ENCODE measurements at regions not wholly inside any gene's neighbourhood (a gene's known extent, or its start where the extent isn't known, plus 50 kb on each side); places are given as distances from the start of the nearest gene placed in this dataset.

DNA sequence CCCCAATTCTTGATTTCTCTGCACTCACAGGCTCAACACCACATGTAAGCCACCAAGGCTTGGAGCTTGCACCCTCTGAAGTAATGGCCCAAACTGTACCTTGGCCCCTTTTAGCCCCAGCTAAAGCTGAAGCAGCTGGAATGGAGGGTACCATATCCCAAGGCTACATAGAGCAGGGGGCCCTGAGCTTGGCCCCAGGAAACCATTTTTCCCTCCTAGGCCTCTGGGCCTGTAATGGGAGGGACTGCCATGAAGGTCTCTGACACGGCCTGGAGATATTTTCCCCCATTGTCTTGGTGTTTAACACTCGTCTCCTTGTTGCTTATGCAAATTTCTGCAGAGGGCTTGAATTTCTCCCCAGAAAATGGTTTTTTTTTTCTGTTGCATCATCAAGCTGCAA lies 69.7 kb downstream of the SKA1 start:
- ATAC-seq (no peak), DNase-seq (ENCODE audit: missing footprints) (no peak)
- intact Hi-C loops (cut with DNase I), result no loop called here

DNA sequence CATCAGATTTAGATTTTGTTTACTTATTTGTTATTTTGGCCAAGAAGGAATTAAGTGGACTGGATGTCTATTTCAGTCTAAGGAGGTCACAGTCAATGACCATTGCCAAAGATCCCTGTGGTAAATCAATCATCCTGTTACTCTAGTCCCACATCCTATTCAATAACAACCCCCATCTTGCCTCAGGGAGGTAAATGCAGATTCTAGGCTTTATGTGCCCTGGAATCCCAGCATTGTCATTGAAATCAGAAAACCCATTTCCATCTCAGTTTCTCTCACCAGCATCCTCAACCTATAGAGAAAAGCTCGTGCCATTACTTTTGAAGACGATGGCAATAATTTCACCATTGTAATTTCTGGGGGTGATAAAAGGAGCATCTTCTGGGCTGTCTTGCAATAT lies 71.8 kb downstream of the SKA1 start:
- DNase-seq (ENCODE audit: missing footprints) (no peak), ATAC-seq (no peak)
- intact Hi-C loops (cut with DNase I), result no loop called here

DNA sequence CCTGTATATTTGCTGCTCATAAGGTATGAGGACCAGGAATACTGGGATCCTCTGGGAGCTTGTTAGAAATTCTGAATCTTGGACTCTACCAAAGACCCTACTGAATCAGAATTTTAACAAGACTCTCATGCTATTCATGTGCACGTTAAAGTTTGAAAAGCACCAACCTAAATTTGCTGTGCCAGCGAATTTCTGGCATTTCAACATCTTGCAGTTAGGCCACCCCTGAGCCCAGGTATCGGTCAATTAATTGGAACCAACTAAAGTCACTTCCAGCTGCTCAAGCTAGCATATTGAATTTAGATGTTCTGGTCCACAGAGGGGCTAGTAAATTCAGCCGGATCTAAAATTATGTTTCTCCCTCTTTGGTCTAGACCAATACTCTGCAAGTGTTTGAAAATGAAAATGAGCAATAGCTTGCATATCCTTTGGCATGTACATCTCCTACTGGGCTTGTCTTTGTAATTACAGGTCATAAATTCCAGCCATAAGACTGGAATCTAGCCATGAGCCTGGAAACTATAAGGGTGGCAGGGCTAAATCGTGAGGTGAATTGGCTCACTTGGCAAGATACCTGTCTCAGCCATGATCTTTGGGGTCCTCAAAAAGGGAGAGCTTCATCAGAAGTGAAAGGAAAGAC lies 72.4 kb downstream of the SKA1 start:
- intact Hi-C loops (cut with DNase I), result no loop called here
- no peak for DNase-seq (ENCODE audit: missing footprints)
- no peak for ATAC-seq

DNA sequence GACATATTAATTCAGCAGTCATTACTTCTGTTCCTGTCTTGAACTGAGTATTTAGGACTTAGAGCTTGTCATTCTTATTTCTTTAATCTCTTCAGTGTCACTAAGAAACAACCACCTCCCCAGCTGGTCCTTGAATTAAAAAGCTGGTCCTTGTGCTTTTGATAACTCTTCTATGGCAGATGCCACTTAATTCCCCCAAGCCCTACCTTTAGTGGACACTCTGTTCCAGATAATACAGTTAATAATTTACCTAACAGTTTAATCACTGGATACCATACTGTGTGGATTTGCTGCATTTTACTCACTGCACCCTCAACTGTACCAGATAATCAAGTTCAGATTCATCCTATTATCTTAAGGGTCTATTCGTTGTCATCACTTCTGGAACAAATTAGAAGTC lies 73.1 kb downstream of the SKA1 start:
- ATAC-seq, result no peak
- no peak for DNase-seq (ENCODE audit: missing footprints)
- intact Hi-C loops (cut with DNase I), result no loop called here

DNA sequence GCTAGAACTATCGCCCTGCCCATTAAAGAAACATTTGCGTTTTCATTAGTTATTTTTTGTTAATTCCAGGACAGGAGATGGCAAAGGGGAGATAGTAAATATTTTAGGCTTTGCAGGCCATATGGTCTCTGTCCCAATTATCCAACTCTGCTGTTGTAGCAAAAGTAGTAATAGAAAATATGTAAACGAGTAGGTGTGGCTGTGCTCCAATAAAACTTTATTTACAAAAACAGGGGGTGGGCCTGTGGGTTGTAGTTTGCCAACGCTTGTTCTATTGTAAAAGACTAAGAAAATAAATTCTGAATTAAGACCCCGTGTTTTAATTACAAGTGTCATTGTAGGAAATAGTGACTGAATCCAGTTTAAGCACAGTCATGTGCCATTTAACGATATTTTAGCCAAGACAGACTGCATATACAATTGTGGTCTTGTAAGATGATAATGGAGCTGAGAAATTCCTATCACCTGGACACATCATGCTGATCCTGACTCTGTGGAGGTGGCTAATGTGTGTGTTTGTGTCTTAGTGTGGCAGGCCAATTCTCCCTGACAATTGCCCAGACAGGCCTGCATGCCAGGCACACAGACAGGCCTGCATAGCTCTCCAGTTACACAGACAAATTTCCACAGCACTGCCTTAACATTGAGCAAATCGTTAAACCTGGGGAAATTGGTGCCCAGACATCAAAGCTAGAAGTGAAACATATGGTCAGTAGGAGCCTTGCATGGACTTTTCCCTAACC lies 76.4 kb downstream of the SKA1 start:
- ATAC-seq (no peak), DNase-seq (ENCODE audit: missing footprints) (no peak)
- intact Hi-C loops (cut with DNase I), result no loop called here

DNA sequence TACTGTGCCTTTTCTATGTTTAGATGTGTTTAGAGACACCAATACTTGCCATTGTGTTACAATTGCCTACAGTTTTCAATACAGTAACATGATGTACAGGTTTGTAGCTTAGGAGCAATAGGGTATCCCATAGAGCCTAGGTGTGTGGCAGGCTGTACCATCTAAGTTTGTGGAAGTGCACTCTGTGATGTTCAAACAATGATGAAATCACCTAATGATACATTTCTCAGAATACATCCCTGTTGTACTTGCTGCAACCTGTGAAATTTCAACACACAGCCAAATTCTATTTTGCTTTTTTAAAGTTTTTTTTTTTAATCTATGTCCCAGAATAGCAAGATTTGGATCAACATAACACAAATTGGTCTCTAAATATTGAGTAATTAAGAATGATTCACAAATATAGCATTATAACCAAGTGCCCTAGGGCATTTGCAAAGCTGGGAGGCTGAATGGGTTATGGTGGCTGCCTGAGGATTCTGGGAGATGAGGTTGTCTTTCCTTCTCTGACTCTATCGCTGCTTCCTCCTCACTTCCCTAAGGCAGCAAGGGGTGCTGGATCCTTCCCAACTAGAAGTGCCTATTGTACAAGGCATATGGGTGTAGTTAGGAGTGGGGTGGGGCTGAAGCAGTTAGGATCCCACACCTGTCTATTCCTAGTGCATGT lies 78.3 kb downstream of the SKA1 start:
- intact Hi-C loops (cut with DNase I), result no loop called here
- ATAC-seq (no peak), DNase-seq (ENCODE audit: missing footprints) (no peak)

DNA sequence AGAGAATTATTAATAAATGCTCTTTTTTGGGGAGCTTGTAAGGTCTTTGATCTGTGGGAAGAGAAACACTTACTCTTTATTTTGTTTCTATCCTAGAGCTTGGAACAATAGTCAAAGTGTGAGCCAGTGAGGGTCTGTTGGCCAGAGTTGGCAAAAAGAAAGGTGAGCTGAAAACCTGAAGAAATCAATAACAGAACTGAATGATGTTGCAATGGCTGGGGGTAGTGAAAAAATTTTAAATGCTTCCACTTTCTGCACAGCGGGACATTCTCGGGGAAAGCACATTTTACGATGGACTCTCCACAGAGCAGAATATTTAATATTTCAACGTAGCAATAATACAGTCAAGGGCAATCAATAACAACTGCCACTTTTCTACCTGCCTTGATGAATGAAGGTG lies 78.9 kb downstream of the SKA1 start:
- ATAC-seq, result no peak
- no peak for DNase-seq (ENCODE audit: missing footprints)
- intact Hi-C loops (cut with DNase I), result no loop called here

DNA sequence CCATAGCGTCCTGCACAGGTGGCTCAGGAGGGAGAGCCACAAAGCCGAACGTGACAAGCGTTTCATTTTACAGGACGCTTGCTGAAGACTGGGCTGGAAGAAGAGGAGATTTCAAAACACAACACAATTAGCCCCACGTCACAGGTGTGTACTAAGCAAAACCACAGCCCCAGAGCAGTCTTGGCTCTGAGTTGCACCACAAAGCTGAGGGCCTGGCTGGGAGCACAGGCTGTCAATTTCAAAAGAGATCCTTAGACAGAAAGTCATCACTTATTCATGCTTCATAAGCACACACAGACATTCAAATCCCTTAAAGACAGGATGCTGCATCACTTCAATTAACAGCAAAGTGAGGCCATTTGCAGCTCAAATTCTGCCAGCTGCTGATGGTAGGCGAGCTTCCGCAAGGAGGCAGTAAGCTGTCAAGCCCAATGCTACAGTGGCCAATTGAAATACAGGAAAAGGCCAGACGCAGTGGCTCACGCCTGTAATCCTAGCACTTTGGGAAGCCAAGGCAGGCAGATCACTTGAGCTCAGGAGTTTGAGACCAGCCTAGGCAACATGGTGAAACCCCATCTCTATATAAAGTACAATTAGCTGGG lies 79.6 kb downstream of the SKA1 start:
- ATAC-seq, result no peak
- no peak for DNase-seq (ENCODE audit: missing footprints)
- intact Hi-C loops (cut with DNase I), result no loop called here

DNA sequence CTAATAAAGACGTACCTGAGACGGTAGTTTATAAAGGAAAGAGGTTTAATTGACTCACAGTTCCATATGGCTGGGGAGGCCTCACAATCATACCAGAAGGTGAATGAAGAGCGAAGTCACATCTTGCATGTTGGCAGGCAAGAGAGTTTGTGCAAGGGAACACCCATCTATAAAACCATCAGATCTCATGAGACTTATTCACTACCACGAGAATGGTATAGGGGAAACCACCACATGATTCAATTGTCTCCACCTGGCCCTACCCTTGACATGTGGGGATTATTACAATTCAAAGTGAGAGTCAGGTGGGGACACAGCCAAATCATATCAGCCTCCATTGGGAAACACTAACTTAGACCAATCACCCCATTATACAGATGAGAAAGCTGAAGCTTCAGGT lies 81.4 kb downstream of the SKA1 start:
- ATAC-seq (no peak), DNase-seq (ENCODE audit: missing footprints) (no peak)
- intact Hi-C loops (cut with DNase I), result no loop called here

DNA sequence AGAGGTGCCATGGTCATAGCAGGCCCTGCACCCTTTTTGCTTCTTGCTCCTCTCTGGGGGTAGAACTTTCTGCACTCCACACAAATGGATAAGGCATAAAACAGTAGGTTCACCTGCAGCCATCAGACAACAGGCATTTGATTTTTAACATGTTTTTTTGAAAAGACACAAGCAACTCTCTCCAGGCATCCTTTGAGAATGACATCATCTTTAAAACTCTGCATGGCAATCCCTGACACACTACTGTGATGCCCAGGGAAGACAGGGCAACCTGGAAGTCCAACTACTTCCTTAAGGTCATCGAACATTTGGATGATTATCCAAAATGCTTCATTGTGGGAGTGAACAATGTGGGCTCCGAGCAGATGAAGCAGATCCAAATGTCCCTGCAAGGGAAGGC lies 82.8 kb downstream of the SKA1 start:
- DNase-seq (ENCODE audit: missing footprints), result no peak
- ATAC-seq, result no peak
- intact Hi-C loops (cut with DNase I), result no loop called here

DNA sequence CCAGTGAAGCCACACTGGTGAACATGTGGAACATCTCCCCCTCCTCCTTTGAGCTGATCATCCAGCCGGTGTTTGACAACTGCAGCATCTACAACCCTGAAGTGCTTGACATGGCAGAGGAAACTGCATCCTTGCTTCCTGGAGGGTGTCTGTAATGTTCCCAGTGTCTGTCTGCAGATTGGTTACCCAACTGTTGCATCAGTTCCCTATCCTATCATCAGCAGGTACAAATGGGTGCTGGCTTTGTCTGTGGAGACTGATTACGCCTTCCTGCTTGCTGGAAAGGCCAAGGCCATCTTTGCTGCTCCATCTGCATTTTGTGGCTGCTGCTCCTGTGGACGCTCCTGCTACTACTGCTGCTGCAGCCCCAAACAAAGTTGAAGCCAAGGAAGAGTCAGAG lies 83.5 kb downstream of the SKA1 start:
- intact Hi-C loops (cut with DNase I), result no loop called here
- ATAC-seq (no peak), DNase-seq (ENCODE audit: missing footprints) (no peak)

DNA sequence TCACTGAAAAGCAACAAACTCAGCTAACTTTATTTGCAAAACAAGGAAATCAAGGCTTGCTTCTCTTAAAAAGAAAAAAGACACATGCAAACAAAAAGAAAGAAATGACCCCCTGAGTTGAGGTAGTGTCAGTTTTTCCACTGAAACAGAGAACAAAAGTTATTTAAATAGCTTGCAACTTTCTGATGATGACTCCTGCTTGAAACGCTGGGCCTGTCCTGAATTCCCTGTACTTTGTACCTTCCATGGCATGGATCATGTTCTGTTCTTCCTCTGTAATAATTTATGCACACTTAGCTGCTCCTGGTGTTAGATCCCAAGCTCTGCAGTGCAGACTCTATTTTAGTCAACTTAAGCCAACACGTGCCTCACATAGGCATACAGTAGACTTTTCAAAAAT lies 84.0 kb downstream of the SKA1 start:
- DNase-seq (ENCODE audit: missing footprints), result no peak
- intact Hi-C loops (cut with DNase I), result no loop called here
- ATAC-seq, result no peak

DNA sequence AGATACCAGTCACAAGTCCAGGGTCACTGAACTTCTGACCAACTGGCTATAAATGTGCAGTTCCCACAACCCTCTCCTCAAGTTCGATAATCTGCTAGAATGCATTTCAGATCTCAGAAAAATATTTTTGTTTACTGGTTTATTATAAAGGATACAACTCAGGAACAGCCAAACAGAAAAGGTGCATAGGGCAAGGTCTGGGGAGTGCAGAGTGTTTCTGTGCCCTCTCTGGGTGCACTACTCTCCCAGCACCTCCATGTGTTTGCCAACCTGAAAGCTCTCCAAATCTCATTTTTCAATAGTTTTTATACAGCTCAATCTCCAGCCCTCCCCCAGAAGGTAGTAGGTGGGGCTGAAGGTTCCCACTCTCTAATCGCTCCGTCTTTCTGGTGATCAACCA lies 85.2 kb downstream of the SKA1 start:
- DNase-seq (ENCODE audit: missing footprints) (no peak), ATAC-seq (no peak)
- intact Hi-C loops (cut with DNase I), result no loop called here

DNA sequence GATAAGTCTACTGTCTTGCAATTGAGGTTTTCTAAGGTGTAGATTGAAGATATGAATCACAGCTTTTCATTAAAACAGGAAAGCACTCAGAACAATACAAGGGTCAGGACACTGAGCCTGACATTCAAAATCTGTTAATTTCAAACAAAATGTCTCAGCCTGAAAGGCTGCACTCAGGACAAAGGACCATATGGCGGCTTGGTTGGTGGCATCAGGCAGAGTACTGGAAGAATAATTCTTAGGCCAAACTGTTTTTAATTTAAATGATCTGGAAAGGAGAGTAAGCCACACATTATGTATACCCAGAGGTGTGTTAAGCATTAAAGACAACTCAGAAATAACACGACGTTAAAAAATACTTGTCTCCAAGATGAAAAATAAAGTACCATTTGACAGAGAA lies 85.9 kb downstream of the SKA1 start:
- ATAC-seq (no peak), DNase-seq (ENCODE audit: missing footprints) (no peak)
- intact Hi-C loops (cut with DNase I), result no loop called here

DNA sequence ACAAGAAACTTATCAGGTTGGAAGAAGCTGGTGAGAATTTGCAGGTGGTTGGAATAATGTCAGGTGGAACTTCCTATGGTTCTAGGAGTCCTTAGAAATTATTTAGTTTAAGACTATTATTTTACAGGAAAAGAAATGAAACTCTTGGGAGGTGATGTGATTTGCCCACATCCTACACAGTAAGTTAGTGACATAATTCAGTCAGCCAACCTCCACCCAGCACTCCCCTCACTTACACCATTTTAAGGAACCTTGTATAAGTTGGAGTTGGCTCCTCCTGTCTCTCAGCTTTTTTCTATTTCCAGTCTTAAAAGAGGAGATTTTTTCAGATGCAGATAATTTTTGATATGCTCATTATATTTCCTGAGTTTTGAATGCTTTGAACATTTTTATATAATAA lies 86.4 kb downstream of the SKA1 start:
- DNase-seq (ENCODE audit: missing footprints), result no peak
- intact Hi-C loops (cut with DNase I), result no loop called here
- no peak for ATAC-seq

DNA sequence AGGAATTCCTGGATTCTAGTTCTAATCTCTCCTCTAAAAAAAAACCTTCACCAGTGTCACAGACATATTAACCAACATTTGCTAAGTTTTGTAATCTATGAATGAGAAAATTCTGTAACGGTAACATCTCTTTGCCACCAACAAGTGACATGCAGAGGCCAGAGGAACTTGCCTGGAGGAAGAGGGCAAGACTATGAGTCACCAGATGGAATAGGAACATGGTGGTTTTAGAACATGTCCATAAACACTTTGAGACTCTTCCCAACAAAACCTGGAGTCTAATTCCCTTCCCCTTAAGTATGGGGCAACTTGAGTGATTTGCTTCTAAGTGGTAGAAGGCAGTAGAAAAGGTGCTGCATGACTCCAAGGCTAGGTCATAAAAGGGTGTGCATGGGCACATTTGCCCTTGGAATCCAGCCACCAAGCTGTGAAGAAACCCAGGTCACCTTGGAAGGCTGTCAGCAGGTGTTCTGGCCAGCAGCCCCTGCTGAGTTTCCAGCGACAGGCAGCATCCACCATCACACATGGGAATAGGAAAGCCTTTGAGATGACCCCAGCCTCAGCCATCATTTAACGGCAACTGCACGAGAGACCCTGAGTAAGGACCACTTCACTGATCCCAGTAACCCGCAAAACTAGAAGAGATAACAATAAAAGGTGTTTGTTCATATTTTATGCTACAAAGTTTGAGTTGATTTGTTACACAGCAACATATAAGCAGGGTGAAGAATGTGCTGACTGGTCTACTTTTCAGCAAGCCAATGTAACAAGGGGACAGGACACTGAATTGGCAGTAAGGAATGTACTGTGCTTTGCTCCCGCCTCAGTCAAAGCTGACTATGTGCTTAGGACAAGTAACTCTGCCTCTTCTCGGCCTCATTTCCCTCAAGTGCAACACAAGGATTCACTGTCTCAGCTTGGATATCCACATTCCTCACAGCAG lies 90.6 kb downstream of the SKA1 start:
- intact Hi-C loops (cut with DNase I), result no loop called here
- ATAC-seq (no peak), DNase-seq (ENCODE audit: missing footprints) (no peak)

DNA sequence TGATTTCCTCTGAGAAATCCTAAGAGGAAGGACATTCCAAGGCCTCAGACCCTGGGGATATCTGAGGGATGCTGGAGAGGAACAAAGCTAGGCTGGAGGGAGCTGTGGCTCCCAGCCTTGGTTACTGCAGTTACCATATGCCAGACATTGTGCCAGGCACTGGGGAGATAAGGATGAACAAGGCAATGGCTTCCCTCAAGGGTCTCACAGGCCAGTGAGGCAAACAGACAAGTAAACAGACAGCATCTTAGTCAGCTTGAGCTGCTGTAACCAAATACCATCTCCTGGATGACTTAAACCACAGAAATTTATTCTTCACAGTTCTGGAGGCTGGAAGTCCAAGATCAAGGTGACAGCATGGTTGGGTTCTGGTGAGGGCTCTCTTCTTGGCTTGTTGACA lies 91.8 kb downstream of the SKA1 start:
- no peak for DNase-seq (ENCODE audit: missing footprints)
- intact Hi-C loops (cut with DNase I), result no loop called here
- ATAC-seq, result no peak

DNA sequence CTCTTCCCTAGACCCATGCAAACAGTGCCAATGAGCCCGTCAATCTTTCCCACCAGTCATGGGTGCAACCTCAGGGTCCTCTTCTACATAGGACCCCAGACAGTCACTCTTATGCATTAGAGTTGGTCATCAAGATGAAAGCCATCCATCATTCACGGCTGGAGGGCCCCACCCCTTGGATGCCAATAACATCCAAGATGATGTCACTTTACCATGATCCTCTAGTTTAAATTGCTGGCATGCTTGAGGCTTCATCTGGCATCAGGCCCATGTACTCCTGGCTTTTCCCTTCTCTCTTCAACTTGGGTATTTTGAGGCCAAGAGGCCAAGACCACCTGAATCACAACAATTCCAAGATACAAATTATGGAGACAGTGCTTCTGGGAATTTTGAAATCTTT lies 91.1 kb upstream of the MAPK4 start:
- no peak for ATAC-seq
- intact Hi-C loops (cut with DNase I), result no loop called here

DNA sequence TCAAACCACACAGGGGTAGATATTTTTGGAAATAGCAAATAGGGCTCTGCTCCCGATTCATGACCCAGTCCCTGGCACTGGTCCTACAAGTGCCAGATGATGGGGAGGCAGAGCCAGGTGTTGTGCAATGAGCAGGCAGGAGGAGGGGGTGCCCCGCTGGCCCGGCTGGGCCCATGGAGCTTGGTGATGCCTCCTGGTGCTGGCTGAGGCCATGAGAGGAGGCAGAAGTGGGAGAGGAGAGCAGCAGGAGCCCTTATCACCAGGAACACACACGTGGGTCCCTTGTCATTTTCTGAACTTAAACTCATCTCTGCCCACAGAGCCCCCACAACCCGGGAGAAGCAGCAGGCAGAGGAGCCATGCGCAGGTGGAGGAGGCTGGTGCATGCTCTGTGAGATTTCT lies 90.5 kb upstream of the MAPK4 start:
- intact Hi-C loops (cut with DNase I), result no loop called here
- ATAC-seq (peak; percentile 80), DNase-seq (ENCODE audit: missing footprints) (peak; percentile 72)

More for the DNA sequence above, 91.1 kb upstream of the MAPK4 start:
- no peak for DNase-seq (ENCODE audit: missing footprints)

All from Right ventricle myocardium inferior (tissue), 1 donor.